C4-2B (cell line): ENCODE measurements at regions not wholly inside any gene's neighbourhood (a gene's known extent, or its start where the extent isn't known, plus 50 kb on each side); places are given as distances from the start of the nearest gene placed in this dataset.
"Not testable (repeated sequence)": the region's sequence is repeated elsewhere in the genome, so short reads cannot be mapped to it uniquely, and the experiment has no call there.

Experiments
- H3K27ac ChIP-seq: fragments of 450-650 bp; 2 replicates; pipeline ENCODE4 v1.5.1; 2017
- ZFX ChIP-seq: fragments of 450-650 bp; IDR thresholded peaks from 2 replicates; pipeline ENCODE4 v1.6.1; 2017
- TF ChIP-seq, protein P1 (sequence below): fragments of 450-650 bp; conservative IDR thresholded peaks from 2 replicates; pipeline ENCODE4 v1.5.1; 2017; ENCODE audit warnings: mild to moderate bottlenecking

DNA sequence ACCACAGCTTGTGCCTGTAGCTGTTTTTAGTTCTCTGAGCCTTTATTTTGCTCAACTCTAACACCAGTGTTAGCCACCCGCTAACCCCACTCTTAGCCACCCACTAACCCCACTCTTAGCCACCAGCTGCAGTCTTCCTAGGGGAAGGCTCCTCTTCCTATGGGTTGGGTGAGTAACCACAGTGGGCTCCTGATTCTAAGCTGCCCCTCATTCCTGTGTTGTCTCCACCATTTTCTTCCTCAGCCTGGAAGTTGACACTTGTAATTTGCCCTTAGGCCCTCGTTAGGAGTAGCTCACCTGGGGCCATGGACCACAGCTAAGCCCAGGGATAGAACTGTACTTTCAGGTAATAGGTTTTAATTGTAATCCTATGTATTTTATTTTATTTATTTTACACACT lies 782.9 kb upstream of the TPTE start:
- TF ChIP-seq, protein P1, sequence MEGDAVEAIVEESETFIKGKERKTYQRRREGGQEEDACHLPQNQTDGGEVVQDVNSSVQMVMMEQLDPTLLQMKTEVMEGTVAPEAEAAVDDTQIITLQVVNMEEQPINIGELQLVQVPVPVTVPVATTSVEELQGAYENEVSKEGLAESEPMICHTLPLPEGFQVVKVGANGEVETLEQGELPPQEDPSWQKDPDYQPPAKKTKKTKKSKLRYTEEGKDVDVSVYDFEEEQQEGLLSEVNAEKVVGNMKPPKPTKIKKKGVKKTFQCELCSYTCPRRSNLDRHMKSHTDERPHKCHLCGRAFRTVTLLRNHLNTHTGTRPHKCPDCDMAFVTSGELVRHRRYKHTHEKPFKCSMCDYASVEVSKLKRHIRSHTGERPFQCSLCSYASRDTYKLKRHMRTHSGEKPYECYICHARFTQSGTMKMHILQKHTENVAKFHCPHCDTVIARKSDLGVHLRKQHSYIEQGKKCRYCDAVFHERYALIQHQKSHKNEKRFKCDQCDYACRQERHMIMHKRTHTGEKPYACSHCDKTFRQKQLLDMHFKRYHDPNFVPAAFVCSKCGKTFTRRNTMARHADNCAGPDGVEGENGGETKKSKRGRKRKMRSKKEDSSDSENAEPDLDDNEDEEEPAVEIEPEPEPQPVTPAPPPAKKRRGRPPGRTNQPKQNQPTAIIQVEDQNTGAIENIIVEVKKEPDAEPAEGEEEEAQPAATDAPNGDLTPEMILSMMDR = no peak
- TF ChIP-seq ZFX = no peak
- H3K27ac ChIP-seq = no peak overlapping the region

DNA sequence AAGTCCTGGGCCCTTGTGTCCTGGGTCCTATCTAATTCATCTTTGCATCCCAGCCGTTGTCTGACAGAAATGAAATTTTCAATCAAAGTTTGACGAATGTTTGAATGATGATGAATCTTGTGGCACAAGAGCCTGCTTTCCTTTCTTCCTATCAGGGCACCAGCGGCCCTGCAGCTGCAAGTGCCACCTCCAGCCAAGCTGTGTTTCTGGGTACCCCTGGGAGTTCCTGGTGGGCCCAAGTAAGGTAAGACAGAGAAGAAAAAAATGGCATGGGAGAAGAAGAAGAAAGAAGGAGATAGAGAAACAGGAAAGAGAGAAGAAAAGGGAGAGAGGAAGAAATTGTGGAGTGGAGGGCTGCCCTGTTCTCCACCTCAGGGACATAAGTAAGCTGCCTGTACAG lies 782.1 kb upstream of the TPTE start:
- TF ChIP-seq, protein P1 = no peak
- no peak for TF ChIP-seq ZFX

DNA sequence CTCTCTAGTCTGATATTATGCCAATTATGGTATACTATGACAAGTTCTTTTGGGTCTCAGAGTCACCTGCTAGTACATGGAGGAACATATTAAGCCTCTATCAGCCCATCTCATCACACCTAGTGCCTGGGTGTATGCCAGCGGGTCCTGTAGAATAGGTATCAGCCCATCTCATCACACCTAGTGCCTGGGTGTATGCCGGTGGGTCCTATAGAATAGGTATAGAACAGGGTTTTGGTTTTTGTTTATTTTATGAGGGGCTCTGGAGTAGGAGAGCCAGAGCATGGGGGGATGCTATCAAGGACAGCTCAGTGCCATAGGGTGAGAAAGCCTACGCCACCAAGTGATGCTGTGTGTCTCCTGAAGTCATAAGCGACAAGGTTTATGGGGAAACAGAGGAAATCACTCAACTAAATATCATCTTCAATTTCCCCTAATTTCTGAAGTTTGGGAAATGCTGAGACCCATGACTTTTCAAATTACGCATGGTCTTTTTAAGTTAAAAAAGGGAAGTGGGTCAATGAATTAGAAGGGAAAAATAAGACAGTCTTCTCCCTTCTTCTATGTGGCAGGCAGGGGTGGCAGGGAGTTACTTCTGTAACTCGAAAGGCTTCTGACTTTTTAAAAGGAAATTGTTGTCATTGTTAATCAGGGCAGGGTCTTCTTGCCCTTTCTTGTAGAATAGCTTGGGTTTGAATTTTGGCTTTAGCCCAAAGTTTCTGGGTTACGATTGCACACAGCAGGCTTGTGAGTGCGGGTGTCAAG lies 781.0 kb upstream of the TPTE start:
- H3K27ac ChIP-seq = not testable (repeated sequence)

More for the DNA sequence above, 782.1 kb upstream of the TPTE start:
- no peak overlapping the region for H3K27ac ChIP-seq

DNA sequence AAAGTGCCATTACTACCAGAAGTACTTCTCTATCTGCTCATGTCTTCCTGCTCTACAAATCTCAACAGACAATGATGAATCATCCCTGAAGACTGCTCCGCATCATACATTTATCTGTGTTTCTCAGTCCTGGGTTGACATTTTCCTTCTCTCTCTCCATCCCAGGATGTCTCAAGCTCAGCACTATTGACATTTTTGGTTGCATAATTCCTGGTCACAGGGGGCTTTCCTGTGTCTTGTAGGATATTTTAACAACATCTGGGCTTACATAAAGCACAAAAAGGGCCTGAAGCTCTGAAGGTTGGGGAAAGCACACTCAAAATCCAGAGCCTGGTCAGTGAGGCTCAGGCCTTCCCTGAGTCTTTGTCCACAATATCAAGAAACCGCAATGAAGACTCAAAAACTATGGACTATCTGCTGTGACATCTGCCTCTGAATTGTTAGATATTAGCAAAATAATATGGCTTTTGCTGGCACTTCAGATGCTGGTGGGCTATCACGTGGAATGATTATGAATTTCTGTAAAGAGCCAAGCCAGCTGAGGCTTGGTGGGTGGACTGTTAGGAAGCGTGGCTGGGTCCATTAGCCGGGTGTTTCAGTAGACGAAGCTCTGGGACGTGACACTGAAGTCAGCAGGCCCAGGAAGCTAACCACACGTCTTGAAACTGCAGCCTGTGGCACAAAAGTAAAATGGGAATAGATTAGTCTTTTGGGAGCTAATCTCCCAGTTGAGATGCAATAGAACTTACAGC lies 780.2 kb upstream of the TPTE start:
- H3K27ac ChIP-seq = not testable (repeated sequence)

DNA sequence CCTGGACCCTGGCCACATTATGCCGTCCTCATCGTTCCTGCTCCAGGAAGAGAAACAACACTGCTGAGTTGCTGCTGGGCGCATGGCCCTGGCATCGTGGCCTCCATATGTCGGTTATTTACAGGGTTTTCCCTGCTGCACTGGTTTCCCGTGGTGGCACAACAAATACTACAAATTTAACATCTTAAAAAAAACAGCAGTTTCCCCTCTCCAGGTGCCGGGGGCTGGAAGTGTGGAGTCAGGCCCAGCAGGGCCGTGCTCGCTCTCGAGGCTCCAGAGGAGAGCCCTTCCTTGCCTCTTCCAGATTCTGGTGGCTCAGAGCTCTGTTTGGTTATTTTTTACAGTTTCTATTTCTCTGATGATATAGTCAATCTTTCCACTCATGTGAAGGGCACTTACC lies 777.8 kb upstream of the TPTE start:
- H3K27ac ChIP-seq = not testable (repeated sequence)

DNA sequence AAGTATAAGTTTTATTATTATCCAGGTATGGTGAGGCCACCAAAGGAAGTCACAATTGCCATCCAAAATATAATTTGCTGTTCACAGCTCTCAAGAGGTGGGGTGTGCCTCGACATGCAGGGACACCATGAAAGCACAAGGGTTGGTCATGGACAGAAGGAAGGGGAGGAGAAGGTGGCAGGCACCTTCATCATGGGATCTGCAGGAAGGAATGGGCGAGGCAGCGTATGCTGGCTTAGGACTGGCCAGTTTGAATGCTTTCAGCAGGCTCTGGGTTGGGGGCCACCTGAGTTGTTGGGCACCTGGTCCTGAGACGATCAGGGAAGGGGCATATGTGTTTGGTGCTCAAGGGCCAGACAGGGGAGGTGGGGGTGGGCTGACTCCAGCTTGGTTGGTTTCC lies 777.2 kb upstream of the TPTE start:
- H3K27ac ChIP-seq = not testable (repeated sequence)

DNA sequence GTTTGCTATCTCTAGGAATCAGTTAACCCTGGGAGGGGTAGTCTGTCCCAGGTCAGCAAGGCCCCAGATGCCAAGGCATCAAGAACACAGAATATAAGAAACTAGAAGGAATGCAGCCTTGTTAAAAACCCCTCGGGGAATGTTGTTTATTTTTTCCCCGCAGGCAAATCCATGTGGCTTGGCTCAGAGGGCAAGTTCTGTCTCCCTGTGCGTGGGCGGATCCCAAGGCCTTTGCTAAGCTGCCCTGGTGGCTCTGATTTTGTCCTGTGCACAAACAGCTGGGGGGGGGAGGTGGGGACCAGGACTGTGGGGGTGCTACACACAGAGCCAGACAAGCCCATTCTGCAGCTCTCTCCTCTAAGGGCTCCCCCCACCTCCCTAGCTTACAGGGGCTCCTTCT lies 776.8 kb upstream of the TPTE start:
- not testable (repeated sequence) for H3K27ac ChIP-seq

DNA sequence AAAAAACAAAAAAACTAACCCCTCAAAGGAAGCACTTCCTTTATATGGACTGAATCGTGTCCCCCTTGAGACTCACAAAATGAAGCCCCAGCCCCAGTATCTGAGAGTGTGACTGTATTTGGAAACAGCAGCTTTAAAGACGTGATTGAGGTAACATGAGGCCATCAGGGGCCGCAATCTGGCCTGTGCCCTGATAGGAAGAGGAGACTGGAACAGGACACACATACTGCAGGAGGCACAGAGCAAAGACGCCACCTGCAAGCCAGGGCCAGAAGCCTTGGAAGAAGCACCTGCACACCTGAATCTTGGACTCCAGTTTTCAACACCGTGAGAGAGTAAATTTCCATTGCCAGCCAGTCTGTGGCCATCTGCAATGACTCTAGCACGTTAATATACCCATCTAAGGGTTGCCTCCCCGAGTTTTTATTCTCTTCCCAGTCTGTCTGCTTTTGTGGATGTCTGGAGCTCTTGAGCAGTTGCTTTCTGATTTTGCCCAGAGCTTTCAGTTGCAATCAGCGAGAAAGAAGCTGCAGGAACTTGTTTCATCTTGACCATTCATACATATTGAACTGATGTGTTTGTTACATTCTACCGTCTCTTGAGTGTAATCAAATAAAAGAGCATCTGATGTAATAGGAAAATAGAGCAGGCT lies 775.8 kb upstream of the TPTE start:
- H3K27ac ChIP-seq = not testable (repeated sequence)

DNA sequence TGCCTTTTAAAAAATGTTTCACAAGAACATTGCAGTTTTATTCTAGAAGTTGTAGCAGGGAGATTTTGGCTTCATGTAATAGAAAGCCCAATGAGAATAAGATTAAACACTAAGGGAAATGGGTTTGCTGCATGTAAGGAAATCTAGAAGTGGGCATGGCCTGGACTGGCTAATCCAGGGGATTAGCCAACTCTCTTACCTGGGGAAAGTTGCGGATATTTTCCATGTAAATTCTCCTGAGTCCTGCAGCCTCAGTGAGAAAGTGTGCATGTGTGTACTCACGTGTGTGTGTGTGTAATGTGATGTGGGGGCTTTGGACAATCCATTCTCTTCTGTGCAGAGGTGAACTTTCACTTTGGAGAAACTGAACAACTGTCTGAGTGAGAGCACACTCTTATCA lies 775.1 kb upstream of the TPTE start:
- H3K27ac ChIP-seq = not testable (repeated sequence)

DNA sequence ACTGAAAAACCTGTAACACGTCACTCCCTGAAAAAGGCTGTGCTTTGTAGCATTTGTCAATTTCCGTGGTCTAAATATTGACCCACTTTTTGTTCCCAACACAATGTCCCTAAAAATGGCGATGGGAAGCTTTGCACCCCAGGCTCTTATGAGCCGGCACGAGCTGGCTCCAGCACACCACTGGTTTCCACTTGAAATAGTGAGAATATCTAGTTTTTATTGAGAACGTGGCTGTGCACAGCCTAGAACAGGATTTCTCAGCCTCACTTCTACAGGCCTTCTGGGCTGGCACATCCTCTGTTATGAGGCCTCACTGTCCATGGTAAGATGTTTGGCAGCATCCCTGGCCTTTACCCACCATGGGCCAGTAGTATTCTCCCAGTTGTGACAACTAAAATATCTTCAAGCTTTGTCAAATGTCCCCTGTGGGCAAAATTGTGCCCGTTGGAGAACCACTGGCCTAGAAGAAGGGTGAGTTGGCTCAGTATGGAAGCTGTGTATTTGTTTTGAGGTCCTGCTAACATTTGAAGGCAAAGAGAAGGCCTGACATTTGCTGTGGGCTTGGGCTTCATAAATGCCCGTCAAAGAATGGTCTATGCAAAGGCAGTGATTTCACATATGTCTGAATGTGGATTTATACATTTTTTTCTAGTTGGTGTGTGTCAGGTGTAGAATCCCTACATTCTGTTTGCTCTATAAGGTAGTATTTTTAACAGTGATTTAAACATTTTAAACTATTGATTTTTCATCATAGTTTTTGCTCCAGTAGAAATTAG lies 774.4 kb upstream of the TPTE start:
- H3K27ac ChIP-seq = not testable (repeated sequence)

DNA sequence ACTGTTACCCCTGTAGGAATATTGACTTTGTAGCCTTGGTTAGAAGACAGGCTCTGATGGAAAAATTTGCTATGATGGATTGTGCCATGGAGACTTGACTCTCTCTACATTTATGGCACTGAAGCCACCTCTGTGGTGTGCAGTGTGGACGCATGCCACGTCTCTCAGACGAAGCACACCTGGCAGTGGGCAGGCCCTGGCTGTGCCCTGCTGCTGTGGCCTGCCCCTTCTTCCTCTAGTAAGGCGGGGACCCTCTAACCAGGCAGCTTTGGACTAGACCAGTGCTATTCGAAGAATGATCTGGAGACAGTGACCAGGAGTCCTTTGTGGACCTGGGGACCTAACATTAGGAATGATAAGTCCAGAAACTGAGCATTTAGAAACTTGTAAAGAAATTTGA lies 773.5 kb upstream of the TPTE start:
- not testable (repeated sequence) for H3K27ac ChIP-seq

DNA sequence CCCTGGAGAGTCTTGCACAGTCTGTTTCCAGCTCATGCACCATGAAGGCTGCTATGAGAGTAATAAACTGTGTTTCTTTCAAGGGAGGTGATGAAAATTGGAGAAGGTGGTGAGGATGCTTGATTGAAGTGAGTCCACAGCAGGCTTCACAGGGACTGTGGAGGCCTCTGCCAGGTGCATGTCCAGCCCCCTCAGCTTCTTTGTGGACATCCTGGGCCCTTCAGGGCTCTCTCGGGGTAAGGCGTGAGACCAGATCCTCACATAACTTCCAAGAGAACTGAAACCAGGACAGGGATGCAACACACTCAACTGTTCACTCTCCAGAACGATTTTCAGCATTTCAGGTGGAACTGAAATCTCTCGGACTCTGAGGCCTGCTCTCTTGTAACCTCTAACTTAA lies 772.9 kb upstream of the TPTE start:
- H3K27ac ChIP-seq = not testable (repeated sequence)

DNA sequence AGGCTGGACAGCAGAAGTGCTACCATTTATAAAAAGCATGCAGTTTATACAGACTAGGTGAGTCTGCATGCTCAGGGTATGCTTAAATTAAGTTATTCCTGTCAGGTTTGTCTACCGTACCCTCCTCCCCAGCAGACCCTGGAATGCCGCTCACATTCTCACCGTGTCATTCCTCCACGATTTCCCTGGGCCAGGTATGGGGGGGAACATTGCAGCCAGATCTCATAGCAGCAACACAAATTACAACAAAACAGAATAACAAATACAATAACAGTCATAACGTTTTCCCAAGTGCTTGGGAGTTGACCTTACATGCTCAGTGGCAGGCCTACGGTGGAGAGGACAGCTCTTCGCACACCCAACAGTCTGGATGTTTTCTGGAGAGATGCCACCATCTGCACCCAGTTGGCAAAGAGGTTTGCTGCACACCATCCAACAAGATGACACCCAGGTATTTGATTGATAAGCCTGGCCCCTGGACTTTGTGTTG lies 771.6 kb upstream of the TPTE start:
- not testable (repeated sequence) for H3K27ac ChIP-seq
